Astrocyte of the spinal cord (primary cell): ENCODE measurements at regions not wholly inside any gene's neighbourhood (a gene's known extent, or its start where the extent isn't known, plus 50 kb on each side); places are given as distances from the start of the nearest gene placed in this dataset.

ENCODE experiments used
- DNase-seq: peaks from one replicate; pipeline ENCODE4 v3.0.0; 2011; ENCODE audit warnings: low read depth, low spot score
- H3K4me3 ChIP-seq: 2 replicates; pipeline ENCODE4 v1.5.1; 2011; ENCODE audit warnings: low read depth, mild to moderate bottlenecking, low read length, moderate library complexity
- in situ Hi-C: cut with HindIII; loops from 2 replicates; pipeline ENCODE4 v1.10.0; 2017; ENCODE audit warnings: low sequenced_read_pairs
- TF ChIP-seq, protein P1 (sequence below): IDR thresholded peaks from 2 replicates; pipeline ENCODE4 v1.5.1; 2012; ENCODE audit warnings: low read depth, mild to moderate bottlenecking, low read length, inconsistent platforms

DNA sequence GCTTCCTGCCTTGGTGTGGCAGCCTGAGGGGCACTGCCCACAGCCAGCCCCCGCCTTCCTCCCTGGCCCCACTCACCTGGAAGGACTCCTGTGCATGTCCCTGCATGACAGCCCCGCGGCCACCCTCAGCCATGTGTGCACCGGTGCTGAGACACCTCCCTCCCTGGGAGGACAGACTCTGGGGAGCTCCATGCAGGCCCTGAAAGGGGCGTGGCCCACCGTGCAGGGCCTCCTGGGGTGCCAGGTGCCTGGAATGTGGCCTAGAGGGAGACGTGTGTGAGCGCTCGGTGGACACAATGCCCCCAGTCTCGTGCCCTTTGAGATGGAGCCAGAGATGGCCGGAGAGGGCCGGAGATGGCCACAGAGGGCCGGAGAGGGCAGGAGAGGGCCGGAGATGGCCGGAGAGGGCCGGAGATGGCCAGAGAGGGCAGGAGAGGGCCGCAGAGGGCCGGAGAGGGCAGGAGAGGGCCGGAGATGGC is 59.1 kb upstream of the PPP2R2D start:
- DNase-seq: no peak
- in situ Hi-C loops: no loop called here
- no peak overlapping the region for H3K4me3 ChIP-seq
- TF ChIP-seq, protein P1, sequence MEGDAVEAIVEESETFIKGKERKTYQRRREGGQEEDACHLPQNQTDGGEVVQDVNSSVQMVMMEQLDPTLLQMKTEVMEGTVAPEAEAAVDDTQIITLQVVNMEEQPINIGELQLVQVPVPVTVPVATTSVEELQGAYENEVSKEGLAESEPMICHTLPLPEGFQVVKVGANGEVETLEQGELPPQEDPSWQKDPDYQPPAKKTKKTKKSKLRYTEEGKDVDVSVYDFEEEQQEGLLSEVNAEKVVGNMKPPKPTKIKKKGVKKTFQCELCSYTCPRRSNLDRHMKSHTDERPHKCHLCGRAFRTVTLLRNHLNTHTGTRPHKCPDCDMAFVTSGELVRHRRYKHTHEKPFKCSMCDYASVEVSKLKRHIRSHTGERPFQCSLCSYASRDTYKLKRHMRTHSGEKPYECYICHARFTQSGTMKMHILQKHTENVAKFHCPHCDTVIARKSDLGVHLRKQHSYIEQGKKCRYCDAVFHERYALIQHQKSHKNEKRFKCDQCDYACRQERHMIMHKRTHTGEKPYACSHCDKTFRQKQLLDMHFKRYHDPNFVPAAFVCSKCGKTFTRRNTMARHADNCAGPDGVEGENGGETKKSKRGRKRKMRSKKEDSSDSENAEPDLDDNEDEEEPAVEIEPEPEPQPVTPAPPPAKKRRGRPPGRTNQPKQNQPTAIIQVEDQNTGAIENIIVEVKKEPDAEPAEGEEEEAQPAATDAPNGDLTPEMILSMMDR: no peak

DNA sequence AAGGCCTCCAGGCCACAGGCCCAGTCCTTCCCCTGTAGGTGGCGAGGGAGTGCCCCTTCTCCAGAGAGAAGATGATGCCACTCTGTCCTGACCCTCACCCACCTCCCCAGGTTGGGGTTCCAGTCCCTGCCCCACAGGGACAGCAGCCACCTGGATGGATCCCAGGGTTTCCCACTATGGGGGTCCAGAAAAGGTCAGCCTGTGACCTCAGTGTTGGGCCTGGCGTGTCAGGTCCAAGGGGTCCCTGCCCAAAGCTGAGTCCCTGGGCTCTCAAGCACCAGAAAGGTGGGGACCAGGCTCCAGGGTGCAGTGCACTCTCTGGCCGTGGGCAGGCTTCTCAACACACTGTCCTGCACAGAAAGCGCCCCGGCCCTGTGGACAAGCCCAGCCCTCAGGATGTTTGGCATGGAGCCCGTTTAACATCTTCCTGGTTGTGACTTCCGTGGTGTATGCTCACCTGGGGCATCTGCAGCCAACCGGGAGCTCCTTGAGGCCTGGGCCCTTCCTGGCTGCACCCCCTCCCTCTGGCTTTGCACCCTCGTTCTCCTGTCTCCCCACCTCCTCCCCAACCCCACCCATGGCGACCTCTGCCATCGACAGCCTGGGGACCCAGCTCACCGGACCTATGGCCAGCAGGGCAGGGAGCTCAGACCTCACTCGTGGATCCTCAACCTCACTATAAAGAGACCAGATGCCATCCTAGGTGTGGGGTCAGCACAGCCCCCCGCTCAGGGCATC is 58.3 kb upstream of the PPP2R2D start:
- no peak for DNase-seq
- H3K4me3 ChIP-seq: no peak overlapping the region
- in situ Hi-C loops: no loop called here
- TF ChIP-seq, protein P1: no peak

DNA sequence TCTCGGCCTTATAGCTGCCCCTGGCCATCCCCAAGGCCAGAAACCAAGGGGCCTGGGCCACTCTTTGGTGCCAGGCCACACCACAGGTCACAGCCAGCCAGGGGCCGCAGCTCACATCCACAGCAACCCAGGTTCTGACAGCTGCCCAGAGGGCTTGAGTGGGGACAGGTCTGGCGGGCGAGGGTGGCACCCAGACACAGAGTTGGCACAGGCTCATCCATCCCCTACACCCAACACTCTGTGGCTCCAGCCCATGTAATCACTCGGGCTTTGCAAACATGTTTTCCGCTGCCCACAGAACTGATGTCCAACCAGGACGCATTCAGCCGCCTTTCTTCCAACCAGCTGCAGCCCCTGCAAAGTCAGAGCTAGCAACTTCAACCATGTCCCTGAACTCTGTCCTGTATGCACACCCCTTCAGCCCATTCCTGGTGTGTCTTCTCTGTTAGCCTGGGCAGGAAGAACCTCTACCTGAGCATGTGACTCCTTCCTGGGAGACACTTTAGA is 57.7 kb upstream of the PPP2R2D start:
- in situ Hi-C loops: no loop called here
- TF ChIP-seq, protein P1: no peak
- DNase-seq: no peak
- H3K4me3 ChIP-seq: no peak overlapping the region

DNA sequence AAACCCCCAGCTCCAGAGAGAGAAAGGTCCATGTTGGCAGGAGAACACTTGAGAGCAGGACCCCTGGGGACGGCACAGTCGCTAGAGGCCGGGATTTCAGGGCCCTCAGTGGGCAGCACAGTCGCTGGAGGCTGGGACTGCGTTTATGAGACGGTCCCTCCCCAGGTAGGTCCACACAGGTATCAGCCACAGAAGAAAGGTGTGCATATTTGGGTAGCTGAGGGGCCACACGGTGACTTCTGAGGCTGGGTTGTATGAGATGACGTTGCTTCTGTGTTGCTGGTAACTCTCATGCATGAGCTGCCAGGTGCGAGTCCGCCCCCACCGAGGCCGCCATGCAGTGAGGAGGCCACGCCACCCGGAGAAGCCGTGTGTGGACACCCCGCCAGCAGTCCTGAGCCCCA is 56.9 kb upstream of the PPP2R2D start:
- in situ Hi-C loops: no loop called here

DNA sequence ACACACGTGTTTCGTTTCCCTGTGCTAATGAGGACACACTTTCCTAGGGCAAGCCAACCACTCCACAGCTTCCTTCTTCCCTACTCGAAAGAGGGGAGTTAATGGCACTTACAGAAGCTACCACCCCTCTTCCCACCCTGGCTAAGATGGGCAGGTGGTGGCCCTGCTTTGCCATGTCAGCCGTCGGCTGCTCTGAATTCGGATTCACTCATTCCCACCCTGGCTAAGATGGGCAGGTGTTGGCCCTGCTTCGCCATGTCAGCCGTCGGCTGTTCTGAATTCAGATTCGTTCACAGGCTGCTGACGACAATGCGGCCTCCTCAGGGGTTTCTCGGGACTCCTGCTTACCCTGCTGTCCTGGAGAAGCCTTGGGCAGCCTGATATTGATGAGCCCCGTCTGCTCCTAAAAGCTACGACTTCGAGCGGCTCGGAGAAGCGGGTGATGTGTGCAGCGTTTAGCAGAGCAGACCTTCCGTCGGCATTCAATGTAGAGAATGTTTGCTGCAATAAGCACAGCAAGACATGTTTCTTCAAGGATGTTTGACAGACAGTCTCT is 56.2 kb upstream of the PPP2R2D start:
- in situ Hi-C loops: no loop called here
- no peak overlapping the region for H3K4me3 ChIP-seq
- TF ChIP-seq, protein P1: no peak
- no peak for DNase-seq

More for the DNA sequence above, 56.9 kb upstream of the PPP2R2D start:
- TF ChIP-seq, protein P1: no peak
- DNase-seq: no peak
- H3K4me3 ChIP-seq: no peak overlapping the region

DNA sequence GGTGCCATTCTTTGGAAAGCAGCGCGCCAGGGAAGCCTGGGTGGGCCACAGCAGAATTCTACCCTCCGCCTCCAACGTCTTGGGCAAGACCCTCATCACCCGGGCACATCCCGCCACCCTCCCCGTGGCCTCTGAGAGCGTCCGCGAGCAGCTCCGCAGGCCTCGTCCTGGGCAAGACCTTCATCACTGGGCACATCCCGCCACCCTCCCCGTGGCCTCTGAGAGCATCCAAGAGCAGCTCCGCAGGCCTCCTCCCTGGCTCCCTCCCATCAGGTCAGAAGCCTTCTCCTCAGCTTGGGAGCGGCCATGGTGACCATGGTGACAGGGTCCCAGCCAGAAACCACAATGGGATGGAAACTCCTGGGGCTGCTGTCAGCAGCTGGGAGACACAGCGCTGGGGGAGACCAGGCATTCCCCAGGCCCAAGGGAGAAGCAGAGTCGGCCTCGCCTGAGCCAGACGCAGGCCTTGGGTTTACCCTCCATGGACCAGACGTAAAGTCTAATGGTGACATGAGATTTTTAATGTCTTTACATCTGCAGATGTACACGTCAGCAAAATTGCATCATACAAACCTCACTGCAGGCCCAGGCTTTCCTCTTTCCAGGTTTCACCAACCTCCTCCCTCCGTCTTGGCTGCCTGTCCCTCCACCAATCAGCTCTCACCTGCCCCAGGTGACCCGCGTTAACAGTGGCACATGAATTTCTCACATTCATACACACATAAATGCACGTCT is 55.1 kb upstream of the PPP2R2D start:
- H3K4me3 ChIP-seq: no peak overlapping the region
- TF ChIP-seq, protein P1: no peak
- DNase-seq: no peak
- in situ Hi-C loops: no loop called here
